TTC549 (cell line): ENCODE measurements at regions not wholly inside any gene's neighbourhood (a gene's known extent, or its start where the extent isn't known, plus 50 kb on each side); places are given as distances from the start of the nearest gene placed in this dataset.

Experiments used
- FAIRE-seq: peaks from 2 replicates; lab custom pipeline; 2012; peaks lifted over from hg19 to GRCh38; lab: Jason Lieb, UNC

- no peak for FAIRE-seq
Measured at GRCh38 chr3:25365636-25366035, 62.4 kb upstream of the RARB start.

GRCh38 chr3:25367025-25367424 lies 61.0 kb upstream of the RARB start:
- FAIRE-seq = no peak

DNA sequence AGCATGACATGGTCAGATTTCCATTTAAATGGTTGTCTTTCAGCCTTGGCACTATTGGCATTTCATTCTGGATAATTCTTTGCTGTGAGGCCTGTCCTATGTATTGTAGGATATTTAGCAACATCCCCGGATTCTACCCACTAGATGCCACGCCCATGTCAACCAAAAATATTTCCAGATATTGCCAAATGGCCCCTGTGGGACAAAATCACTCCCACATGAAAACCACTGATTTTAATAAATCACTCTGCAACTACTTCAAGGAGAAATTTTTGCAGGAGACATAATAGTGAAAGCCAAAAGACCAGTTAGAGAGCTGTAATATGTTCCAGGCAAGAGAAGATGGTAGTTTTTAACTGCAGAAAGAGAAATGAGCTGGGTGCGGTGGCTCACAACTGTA lies 55.9 kb upstream of the RARB start:
- no peak for FAIRE-seq

GRCh38 chr3:25376340-25376739 lies 51.7 kb upstream of the RARB start:
- FAIRE-seq = no peak

GRCh38 chr3:25377042-25377441 lies 51.0 kb upstream of the RARB start:
- no peak for FAIRE-seq
